Panc1 (cell line): ENCODE measurements at regions not wholly inside any gene's neighbourhood (a gene's known extent, or its start where the extent isn't known, plus 50 kb on each side); places are given as distances from the start of the nearest gene placed in this dataset.

Experiments
- ATAC-seq: fragments of 200-7000 bp; cut with Tn5 transposase; 2 replicates; pipeline ENCODE4 v1.9.1; 2020; ENCODE audit warnings: mild to moderate bottlenecking, moderate library complexity
- BruUV-seq: library from RNA; stranded (reverse); fragments of 400-500 nt; replicated peaks from 2 replicates; lab custom pipeline; 2021; lab: Mats Ljungman, UMichigan
- CTCF ChIA-PET: fragments of 300-600 bp; sonication (Branson Sonifier 250); formaldehyde crosslinking; loops from one replicate; lab custom pipeline; 2022; ENCODE audit warnings: antibody characterized with exemption; lab: Charles Lee
- POLR2A ChIA-PET: fragments of 300-600 bp; sonication (Branson Sonifier 250); formaldehyde crosslinking; loops from one replicate; lab custom pipeline; 2022; ENCODE audit warnings: antibody characterized with exemption; lab: Charles Lee
- DNase-seq: peaks from one replicate; pipeline ENCODE4 v3.0.0-alpha.2; 2010; ENCODE audit warnings: low read depth, low spot score
- H3K27ac ChIP-seq: 2 replicates; pipeline ENCODE4 v1.5.1; 2011; ENCODE audit warnings: mild to moderate bottlenecking, low read length, inconsistent platforms
- H3K27me3 ChIP-seq: fragments of 200-500 bp; sonication (Bioruptor generic); 2 replicates; pipeline ENCODE4 v1.6.0; 2014; ENCODE audit warnings: low read length, inconsistent platforms; ENCODE audit not compliant: control insufficient read depth, insufficient read depth
- H3K36me3 ChIP-seq: fragments of 200-500 bp; sonication (Bioruptor generic); 2 replicates; pipeline ENCODE4 v1.5.1; 2014; ENCODE audit warnings: inconsistent platforms, mild to moderate bottlenecking, low read length, moderate library complexity; ENCODE audit not compliant: control insufficient read depth, insufficient read depth
- H3K4me1 ChIP-seq: 2 replicates; pipeline ENCODE4 v1.5.1; 2011; ENCODE audit warnings: inconsistent platforms, mild to moderate bottlenecking, low read length, moderate library complexity; ENCODE audit not compliant: control insufficient read depth, insufficient read depth
- H3K4me3 ChIP-seq, 2 experiments: 2 replicates each; pipeline ENCODE4 v1.5.1; 2011 to 2012; ENCODE audit warnings: low read depth in 2 of 2, low read length in 2 of 2, mild to moderate bottlenecking in 2 of 2, inconsistent platforms in 1 of 2, moderate library complexity in 1 of 2
- H3K9me3 ChIP-seq: fragments of 200-500 bp; sonication (Bioruptor generic); 2 replicates; pipeline ENCODE4 v1.5.1; 2014; ENCODE audit warnings: low read depth, mild to moderate bottlenecking, inconsistent platforms, low read length, moderate library complexity; ENCODE audit not compliant: control insufficient read depth, insufficient read depth
- CTCF ChIP-seq: fragments of 450-650 bp; IDR thresholded peaks from 2 replicates; pipeline ENCODE4 v1.5.1; 2017; ENCODE audit warnings: mild to moderate bottlenecking
- POLR2AphosphoS5 ChIP-seq: IDR thresholded peaks from 2 replicates; pipeline ENCODE4 v1.6.1; 2012; ENCODE audit warnings: mild to moderate bottlenecking, low read depth, low read length, moderate library complexity
- REST ChIP-seq, 2 experiments: IDR thresholded peaks; 2 replicates each; pipeline ENCODE4 v1.6.1; 2011 to 2012; ENCODE audit warnings: low read depth in 2 of 2, control low read depth in 1 of 2, low read length in 1 of 2, mild to moderate bottlenecking in 1 of 2, moderate library complexity in 1 of 2; ENCODE audit not compliant: insufficient read depth in 1 of 2
- SIN3A ChIP-seq: IDR thresholded peaks from 2 replicates; pipeline ENCODE4 v1.6.1; 2012; ENCODE audit warnings: low read depth, mild to moderate bottlenecking, low read length, moderate library complexity, borderline replicate concordance; ENCODE audit not compliant: insufficient read depth
- TCF7L2 ChIP-seq: IDR thresholded peaks from 2 replicates; pipeline ENCODE4 v1.6.1; 2011; ENCODE audit warnings: mild to moderate bottlenecking, low read depth, low read length, inconsistent platforms
- in situ Hi-C: cut with HindIII; loops from 2 replicates; pipeline ENCODE4 v1.10.0; 2016; ENCODE audit warnings: low sequenced_read_pairs, low pct_unique_long_range_greater_than_20kb
- intact Hi-C: fragments of 100-400 bp; cut with micrococcal nuclease; formaldehyde crosslinking; loops from one replicate; pipeline ENCODE4 v1.10.0; 2022; ENCODE audit not compliant: unreplicated experiment

GRCh38 chr18:2082676-2083075, 488.6 kb downstream of the METTL4 start:
- CTCF ChIA-PET, result no interaction called here
- no TSS peak for BruUV-seq
- in situ Hi-C loops, result no loop called here
- no peaks in the 10 kb centered on the region for H3K36me3 ChIP-seq
- ATAC-seq, result no peak
- no peak overlapping the region for H3K4me3 ChIP-seq
- DNase-seq, result no peak
- H3K27me3 ChIP-seq, result no peaks in the 10 kb centered on the region
- intact Hi-C loops, result no loop called here
- POLR2A ChIA-PET, result no interaction called here
- H3K4me1 ChIP-seq, result no peaks in the 10 kb centered on the region
- TF ChIP-seq TCF7L2 (no peak), POLR2AphosphoS5 (no peak), REST (IDR thresholded peaks at IDR 0.05; ENCODE audit: insufficient read depth in 1 of 2, low read depth in 2 of 2, low read length in 1 of 2) (no peak), CTCF (no peak), SIN3A (no peak)
- no peak overlapping the region for H3K27ac ChIP-seq
- no peaks in the 10 kb centered on the region for H3K9me3 ChIP-seq

- ChIA-PET CTCF (no interaction called here), POLR2A (no interaction called here)
- no peak overlapping the region for H3K27ac ChIP-seq
- no peaks in the 10 kb centered on the region for H3K27me3 ChIP-seq
- H3K36me3 ChIP-seq, result no peaks in the 10 kb centered on the region
- TF ChIP-seq CTCF (peak; percentile 15), SIN3A (no peak), POLR2AphosphoS5 (no peak), TCF7L2 (no peak), REST (IDR thresholded peaks at IDR 0.05; ENCODE audit: insufficient read depth in 1 of 2, low read depth in 2 of 2, low read length in 1 of 2) (no peak)
- no TSS peak for BruUV-seq
- no peak overlapping the region for H3K4me3 ChIP-seq
- H3K9me3 ChIP-seq, result no peaks in the 10 kb centered on the region
- DNase-seq (no peak), ATAC-seq (no peak)
- in situ Hi-C loops (no loop called here), intact Hi-C loops (no loop called here)
- no peaks in the 10 kb centered on the region for H3K4me1 ChIP-seq
Measured at GRCh38 chr18:2083691-2084090, 487.6 kb downstream of the METTL4 start.
